Ramos (cell line): ENCODE measurements at regions not wholly inside any gene's neighbourhood (a gene's known extent, or its start where the extent isn't known, plus 50 kb on each side); places are given as distances from the start of the nearest gene placed in this dataset.
"Not testable (repeated sequence)": the region's sequence is repeated elsewhere in the genome, so short reads cannot be mapped to it uniquely, and the experiment has no call there.

Source experiments
- in situ Hi-C: fragments of 300-500 bp; cut with MboI; formaldehyde crosslinking; loops from one replicate; pipeline ENCODE4 v1.14.3; 2022; ENCODE audit warnings: low sequenced_read_pairs; ENCODE audit not compliant: unreplicated experiment

DNA sequence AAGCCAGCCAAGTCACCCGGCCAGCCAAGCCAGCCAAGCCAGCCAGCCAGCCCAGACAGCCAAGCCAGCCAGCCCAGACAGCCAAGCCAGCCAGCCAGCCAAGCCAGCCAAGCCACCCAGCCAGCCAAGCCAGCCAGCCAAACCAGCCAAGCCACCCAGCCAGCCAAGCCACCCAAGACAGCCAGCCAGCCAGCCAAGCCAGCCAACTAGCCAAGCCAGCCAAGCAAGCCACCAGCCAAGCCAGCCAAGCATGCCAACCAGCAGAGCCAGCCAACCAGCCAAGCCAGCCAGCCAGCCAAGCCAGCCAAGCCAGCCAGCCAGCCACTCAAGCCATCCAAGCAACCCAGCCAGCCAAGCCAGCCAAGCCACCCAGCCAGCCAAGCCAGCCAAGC, 323.1 kb upstream of the PLGLB2 start:
- in situ Hi-C loops = not testable (repeated sequence)

DNA sequence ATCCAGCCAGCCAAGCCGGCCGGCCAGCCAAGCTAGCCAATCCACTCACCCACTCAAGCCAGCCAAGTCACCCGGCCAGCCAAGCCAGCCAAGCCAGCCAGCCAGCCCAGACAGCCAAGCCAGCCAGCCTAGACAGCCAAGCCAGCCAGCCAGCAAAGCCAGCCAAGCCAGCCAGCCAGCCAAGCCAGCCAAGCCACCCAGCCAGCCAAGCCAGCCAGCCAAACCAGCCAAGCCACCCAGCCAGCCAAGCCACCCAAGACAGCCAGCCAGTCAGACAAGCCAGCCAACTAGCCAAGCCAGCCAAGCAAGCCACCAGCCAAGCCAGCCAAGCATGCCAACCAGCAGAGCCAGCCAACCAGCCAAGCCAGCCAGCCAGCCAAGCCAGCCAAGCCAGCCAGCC, 322.7 kb upstream of the PLGLB2 start:
- in situ Hi-C loops = not testable (repeated sequence)

- in situ Hi-C loops = not testable (repeated sequence)
Measured at GRCh38 chr2:87425717-87426116, 322.2 kb upstream of the PLGLB2 start.

DNA sequence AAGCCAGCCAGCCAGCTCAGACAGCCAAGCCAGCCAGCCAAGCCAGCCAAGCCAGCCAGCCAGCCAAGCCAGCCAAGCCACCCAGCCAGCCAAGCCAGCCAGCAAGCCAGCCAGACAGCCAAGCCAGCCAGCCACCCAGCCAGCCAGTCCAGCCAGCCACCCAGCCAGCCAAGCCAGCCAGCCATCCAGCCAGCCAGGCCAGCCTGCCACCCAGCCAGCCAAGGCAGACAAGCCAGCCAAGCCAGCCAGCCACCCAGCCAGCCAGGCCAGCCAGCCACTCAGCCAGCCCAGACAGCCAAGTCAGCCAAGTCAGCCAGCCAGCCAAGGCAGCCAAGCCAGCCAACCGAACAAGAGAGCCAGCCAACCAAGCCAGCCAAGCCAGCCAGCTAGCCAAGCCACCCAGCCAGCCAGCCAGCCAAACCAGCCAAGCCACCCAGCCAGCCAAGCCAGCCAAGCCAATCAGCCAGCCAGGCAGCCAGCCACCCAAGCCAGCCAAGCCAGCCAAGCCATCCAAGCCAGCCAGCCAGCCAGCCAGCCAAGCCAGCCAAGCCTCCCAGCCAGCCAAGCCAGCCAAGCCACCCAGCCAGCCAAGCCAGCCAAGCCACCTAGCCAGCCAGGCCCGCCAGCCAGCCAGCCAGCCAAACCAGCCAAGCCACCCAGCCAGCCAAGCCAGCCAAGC, 319.3 kb upstream of the PLGLB2 start:
- in situ Hi-C loops = not testable (repeated sequence)

GRCh38 chr2:87429206-87429930, 318.5 kb upstream of the PLGLB2 start:
- in situ Hi-C loops = not testable (repeated sequence)

DNA sequence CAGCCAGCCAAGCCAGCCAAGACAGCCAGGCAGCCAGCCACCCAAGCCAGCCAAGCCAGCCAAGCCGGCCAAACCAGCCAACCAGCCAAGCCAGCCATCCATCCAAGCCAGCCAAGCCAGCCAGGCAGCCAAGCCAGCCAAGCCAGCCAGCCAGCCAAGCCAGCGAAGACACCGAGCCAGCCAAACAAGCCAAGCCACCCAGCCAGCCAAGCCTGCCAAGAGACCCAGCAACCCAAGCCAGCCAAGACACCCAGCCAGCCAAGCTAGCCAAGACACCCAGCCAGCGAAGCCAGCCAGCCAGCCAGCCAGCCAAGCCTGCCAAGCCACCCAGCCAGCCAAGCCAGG, 318.0 kb upstream of the PLGLB2 start:
- in situ Hi-C loops = not testable (repeated sequence)

DNA sequence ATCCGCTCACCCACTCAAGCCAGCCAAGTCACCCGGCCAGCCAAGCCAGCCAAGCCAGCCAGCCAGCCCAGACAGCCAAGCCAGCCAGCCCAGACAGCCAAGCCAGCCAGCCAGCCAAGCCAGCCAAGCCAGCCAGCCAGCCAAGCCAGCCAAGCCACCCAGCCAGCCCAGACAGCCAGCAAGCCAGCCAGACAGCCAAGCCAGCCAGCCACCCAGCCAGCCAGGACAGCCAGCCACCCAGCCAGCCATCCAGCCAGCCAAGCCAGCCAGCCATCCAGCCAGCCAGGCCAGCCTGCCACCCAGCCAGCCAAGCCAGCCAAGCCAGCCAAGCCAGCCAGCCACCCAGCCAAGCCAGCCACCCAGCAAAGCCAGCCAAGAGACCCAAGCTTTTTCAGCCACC, 316.8 kb upstream of the PLGLB2 start:
- in situ Hi-C loops = not testable (repeated sequence)

DNA sequence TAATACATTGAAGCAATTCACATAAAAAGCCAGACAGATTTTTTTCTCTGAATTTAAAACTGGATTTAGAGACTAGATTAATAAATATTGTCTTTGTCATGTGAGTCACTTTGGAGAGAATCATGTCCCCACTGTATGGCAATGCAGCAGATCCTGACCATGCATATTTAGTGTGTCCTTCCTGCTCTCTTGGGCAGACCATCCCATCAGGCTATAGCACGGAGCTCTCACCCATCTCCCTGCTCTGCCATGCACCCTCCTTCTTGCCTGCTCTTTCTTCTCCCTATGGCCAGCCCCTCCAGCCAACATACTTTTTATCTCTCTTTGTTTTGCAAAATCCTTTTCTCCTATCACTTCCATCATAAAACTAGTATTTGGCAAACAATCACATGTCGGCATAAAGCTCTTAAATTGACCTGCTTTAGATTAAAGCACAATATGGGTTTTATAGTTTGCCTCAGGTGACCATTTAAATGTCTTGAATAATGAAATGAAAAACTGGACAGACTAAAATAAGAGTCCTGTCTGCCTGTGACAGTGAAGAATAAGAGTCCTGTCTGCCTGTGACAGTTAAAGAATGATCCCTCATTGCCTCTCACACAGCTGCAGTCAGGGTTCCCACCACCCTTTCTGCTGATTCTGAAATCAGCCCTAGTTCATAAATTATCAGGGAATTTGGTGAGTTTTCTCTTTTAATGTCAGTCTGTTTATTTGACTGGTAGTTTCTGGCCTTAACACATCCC, 315.0 kb upstream of the PLGLB2 start:
- in situ Hi-C loops = not testable (repeated sequence)

- in situ Hi-C loops = not testable (repeated sequence)
Measured at GRCh38 chr2:87436007-87436406, 311.9 kb upstream of the PLGLB2 start.

- in situ Hi-C loops = not testable (repeated sequence)
Measured at GRCh38 chr2:87437701-87438260, 310.1 kb upstream of the PLGLB2 start.

DNA sequence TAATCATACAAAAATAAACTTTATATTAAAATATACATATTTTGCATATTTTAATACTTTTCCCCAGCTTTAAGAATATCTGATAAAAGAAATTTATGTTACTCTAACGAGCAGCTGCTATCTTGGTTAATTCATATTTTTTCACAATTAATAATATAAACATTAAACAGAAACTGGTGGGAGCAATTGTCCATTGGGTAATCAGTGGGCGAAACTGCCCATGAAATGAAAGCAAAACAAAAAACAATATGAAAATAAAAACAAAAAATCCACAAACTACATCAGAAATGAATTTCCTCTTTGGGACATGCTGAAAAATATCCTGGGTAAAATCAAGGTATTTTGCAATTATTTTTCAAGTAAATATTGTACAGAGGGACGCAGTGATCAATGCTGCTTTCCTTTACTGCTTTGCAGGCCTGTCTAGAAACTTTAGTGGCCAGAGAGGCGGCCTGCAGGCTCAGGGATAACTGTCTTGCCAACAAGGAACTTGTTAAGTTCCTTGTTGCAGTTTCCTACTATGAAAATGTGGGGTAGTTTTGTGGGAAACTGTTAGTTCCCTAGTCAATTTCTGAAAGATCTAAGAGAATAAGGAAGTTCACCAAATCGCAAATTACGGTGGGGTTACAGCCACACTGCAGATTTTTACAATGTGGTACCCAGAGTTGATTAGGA, 309.0 kb upstream of the PLGLB2 start:
- in situ Hi-C loops = not testable (repeated sequence)

DNA sequence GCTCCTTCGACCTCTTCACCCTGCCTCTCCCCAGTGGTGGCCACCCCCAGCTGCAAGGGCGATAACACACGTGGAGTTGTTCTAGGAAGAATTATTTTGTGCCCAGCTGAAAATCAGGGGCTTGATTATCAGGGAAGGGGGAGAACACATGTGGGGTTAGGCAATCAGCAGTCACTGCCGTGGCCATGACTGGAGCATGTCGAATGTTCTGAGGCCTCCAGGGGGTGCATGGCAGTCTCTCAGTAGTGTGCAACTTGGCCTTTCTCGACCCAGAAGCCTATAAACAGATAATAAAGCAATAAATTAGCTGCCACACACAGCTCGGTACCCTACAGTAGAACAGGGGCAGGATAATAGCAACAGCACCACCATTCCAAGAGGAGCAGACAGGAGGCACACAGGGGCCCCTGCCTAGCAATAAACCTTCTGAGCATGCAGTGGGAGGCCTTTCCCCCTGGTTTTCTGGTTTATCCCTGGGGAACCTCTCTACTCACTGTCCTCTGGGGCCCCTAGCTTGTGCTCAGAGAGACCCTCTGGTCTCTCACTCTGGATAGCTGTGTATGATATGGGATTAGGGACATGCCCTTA, 308.2 kb upstream of the PLGLB2 start:
- in situ Hi-C loops = not testable (repeated sequence)

DNA sequence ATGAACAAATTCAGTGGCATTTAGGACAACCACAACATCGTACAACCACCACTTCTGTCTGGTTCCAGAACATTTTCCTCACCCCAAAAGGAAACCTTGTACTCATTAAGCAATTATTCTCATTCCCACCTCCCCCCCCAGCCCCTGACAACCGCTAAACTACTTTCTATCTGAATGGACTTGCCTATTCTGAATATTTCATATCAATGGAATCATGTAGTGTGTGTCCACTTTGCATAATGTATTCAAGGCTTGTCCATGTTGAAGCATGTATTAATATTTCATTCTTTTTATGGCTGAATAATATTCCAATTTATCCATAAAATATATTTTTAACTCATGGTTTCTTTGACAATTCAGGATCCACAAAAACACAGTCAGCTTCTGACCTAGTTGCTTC, 307.2 kb upstream of the PLGLB2 start:
- in situ Hi-C loops = not testable (repeated sequence)

DNA sequence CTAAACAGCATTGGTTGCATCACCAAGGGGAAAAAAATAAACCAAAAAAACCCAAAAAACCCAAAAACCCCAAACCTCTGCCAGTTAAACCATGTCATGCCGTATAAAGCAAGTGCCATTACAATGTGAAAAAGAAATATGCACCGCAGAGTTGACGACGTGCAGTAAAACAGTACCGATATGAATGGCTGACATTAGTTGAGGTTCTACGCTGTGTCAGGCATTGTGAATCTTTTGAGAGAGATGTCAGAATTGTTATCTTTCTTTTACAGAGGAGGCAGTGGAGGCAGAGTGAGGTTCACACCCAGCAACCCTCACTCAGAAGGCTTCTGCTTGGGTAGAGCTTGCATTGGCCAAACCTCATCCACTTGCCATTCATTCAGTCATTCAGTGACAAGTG, 306.5 kb upstream of the PLGLB2 start:
- in situ Hi-C loops = not testable (repeated sequence)

DNA sequence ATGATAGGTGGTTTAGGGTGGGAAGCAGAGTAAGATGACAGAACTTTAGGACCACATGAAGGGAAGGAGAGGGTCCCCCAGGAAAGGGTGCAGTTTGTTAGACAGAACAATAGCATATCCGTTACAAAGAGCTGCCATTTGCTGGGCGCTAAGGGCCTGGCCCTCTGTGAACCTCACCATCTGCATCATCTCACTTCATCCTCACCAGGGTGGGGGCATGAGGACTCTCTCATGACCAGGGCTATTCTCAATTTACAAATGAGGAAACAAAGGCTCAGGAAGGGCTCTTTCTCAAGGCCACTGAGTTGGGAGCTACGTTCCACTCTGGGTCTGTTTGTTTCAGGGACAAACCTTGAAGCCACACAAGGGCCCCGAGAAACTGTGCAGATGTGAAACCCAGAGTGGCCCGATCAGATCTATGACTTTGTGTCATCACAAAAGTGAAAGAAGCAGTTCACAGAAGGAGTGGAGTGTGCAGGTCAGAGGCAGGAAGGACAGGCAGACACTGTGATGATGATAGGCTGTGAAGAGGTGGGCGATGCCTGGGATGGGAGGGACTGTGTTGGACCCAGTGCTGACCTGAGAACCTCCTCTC, 304.8 kb upstream of the PLGLB2 start:
- in situ Hi-C loops = not testable (repeated sequence)

- in situ Hi-C loops = not testable (repeated sequence)
Measured at GRCh38 chr2:87444951-87445350, 302.9 kb upstream of the PLGLB2 start.

GRCh38 chr2:87445613-87446312, 302.1 kb upstream of the PLGLB2 start:
- in situ Hi-C loops = not testable (repeated sequence)

GRCh38 chr2:87446313-87446696, 301.6 kb upstream of the PLGLB2 start:
- in situ Hi-C loops = not testable (repeated sequence)

DNA sequence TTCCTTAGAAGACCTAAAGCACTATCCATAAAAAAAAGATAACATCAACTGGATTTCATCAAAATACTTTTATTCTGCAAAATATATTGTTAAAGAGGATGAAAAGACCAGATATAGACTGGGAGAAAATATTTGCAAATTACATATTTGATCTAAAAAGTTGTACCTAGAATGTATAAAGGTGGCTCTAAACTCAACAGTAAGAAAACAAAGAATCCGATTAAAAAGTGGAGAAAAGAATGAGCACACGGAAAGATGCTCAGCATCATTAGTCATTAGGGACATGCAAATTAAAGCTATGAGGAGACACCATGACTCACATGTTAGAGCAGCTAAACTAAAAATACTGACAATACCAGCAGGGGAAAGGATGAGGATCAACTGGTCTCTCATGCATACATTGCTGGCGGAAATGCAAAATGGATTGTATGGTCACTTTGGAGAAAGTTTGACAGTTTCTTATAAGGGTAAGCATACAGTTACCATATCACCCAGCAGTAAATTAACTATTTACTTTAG, 298.4 kb upstream of the PLGLB2 start:
- in situ Hi-C loops = not testable (repeated sequence)
